ENCODE measurements at regions not wholly inside any gene's neighbourhood (a gene's known extent, or its start where the extent isn't known, plus 50 kb on each side); places are given as distances from the start of the nearest gene placed in this dataset.

- TF ChIP-seq E2F6 (IDR thresholded peaks at IDR 0.05; ENCODE audit: borderline replicate concordance, low read depth) = no peak
- TF ChIP-seq KDM1A (IDR thresholded peaks at IDR 0.05; ENCODE audit: low read depth) = no peak
- no peak for TF ChIP-seq EP300 (IDR thresholded peaks at IDR 0.05)
These were observed 103.0 kb downstream of the SPATA19 start for GRCh38 chr11:133742353-133742752.

All from A549 (cell line).